GM21529 (cell line): ENCODE measurements at regions not wholly inside any gene's neighbourhood (a gene's known extent, or its start where the extent isn't known, plus 50 kb on each side); places are given as distances from the start of the nearest gene placed in this dataset.
"Not testable (repeated sequence)": the region's sequence is repeated elsewhere in the genome, so short reads cannot be mapped to it uniquely, and the experiment has no call there.

Experiments
- ATAC-seq: cut with Tn5 transposase; IDR thresholded peaks from one replicate; pipeline ENCODE4 v1.9.1; 2021; ENCODE audit not compliant: unreplicated experiment

- no peak for ATAC-seq
Measured at GRCh38 chr5:155684417-155684816, 642.5 kb upstream of the SGCD start.

DNA sequence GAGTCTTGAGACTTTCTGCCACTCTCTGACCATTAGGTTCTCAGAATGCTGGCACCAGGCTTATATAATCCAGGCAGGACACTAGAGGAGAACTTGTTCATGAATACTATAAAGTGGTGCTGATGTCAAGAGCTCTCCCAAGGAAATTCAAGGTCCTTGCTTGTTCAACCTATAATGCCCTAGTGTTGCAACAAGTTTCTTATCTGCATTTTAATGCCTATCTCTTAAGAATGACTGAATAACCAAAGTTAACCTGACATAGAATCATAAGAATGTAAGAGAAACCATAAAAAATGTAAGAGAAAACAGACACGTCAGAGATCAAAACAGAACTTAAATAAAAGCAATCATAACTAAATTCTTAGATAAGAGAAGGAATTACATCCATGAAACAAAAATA is 640.8 kb upstream of the SGCD start:
- ATAC-seq, result no peak

- ATAC-seq, result no peak
Measured at GRCh38 chr5:155689406-155689805, 637.6 kb upstream of the SGCD start.

DNA sequence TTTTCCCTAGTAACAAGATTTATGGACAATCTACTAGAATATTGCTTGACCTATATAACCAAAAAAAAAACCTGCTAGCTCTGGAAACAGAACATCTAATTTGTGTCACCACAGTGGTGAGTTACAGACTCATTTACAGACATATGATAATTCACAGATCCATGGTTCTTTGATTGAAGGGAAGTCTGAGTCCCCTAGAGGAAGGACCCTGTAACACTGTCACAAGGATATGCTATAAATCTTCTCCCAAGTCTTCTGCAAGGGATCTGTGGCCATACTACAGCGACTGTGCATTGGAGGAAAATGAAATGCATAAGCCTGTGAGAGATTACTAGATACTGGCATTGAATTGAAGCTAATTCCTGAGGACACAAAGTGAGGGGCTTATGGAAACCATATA is 630.6 kb upstream of the SGCD start:
- no peak for ATAC-seq

DNA sequence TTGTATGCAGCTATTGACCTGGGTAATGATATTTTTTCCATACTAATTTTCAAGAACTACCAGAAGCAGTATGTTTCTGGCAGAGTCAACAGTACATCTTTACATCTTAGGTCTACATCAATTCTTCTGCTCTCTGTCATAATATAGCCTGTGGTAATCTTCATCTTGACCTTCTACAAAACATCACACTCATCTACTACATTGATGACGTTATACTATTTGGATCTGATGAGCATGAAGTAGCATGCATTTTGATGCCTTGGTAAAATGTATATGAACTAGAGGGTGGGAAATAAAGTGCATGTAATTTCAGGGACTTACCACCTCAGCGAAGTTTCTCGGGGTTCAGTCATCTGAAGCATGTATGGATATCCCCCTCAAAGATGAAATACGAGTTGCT is 629.7 kb upstream of the SGCD start:
- no peak for ATAC-seq

DNA sequence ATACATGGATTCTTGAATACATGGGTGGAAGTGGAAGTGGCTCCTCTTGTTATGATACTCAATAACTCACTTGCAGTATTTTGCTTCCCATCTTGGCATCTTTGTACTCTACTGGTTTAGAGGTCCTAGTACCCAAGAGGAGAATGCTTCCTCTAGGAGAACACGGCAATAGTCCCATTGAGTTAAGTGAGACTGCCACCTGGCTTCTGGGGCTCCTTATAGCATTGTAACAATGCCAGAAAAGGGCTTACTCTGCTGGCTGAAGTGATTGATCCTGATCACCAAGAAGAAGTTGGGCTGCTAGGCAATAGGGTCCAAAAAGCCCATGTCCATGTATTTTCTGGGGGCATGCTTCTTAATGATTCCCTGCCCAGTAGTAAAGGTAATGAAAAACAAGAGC is 627.6 kb upstream of the SGCD start:
- ATAC-seq, result no peak

- ATAC-seq, result no peak
Measured at GRCh38 chr5:155700333-155700732, 626.6 kb upstream of the SGCD start.

- ATAC-seq, result no peak
Measured at GRCh38 chr5:155711882-155712281, 615.1 kb upstream of the SGCD start.

DNA sequence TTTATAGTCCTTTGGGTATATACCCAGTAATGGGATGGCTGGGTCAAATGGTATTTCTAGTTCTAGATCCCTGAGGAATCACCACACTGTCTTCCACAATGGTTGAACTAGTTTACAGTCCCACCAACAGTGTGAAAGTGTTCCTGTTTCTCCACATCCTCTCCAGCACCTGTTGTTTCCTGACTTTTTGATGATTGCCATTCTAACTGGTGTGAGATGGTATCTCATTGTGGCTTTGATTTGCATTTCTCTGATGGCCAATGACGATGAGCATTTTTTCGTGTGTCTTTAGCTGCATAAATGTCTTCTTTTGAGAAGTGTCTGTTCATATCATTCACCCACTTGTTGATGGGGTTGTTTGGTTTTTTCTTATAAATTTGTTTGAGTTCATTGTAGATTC is 612.5 kb upstream of the SGCD start:
- ATAC-seq, result not testable (repeated sequence)

DNA sequence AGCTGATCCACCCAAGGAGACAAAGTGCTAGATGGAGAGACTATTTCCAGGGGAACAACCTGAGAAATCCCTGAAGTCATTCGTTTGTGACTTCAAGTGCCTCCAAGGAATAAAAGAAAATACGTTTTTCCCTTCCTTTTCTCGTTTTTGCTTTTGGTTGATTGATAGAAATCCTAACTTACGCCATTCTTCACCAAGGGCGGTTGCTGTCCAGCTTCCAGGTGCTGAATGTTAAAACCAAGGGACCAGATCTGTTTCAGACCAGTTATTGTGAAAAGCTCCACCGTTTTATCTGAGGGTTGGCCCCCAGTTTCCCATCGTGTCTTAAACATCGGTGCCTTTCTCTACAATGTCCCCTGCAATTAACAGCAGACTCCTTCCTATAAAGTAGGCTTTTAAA is 600.7 kb upstream of the SGCD start:
- no peak for ATAC-seq

GRCh38 chr5:155727512-155728145 is 599.3 kb upstream of the SGCD start:
- no peak for ATAC-seq

DNA sequence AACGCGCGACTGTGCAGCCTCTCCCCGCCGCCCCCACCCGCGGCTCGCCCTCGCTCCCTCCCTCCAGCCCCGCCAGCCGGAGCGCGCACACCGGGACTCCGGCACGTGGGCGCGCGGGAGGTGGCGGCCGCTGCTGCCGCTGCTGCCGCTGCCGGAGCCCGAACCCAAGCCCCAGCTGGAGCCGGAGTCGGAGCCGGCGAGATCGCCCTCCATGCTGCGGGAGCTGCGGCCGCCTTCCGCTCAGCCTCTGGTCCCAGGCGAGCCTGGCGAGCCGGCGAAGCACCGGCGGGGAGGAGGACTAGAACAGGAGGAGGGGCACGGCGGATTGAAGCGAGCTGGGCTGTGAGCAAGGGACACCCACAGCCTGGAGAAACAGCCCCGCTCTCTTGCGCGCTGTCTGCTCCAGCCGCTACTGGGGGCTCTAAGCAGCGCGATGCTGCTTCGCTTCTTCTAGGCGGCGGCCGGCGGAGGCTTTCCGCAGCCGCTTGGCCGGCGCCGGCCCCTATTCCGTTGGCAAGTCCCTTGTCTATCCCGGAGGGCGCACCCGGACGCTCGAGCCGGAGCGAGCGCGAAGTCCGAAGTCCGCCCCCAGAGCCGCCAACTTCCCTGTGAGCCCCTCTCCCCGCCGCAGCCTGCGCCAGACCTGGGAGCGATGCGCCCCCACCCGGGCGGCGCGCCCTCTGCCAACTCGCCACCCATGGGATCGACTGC is 598.7 kb upstream of the SGCD start:
- ATAC-seq, result no peak

- ATAC-seq, result no peak
Measured at GRCh38 chr5:155728857-155729683, 597.9 kb upstream of the SGCD start.

DNA sequence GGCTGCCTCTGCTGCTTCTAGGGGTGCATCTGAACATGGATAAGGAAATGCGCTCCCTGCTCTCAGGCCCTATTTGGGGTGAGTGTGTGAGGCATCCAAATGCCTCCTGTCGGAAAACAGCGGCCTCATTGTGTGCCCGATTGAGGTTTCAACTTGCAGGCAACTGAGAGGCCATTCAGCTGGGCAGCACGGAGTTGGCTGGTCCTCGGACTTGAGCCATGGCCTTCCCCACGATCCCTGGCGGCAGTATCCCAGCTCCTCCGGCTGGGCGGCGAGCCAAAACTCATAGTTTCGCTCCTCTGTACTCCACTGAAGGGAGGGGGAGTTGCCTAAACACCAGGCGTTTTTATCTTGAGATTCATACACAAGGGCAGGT is 597.3 kb upstream of the SGCD start:
- no peak for ATAC-seq

- ATAC-seq, result no peak
Measured at GRCh38 chr5:155732587-155733376, 594.2 kb upstream of the SGCD start.

DNA sequence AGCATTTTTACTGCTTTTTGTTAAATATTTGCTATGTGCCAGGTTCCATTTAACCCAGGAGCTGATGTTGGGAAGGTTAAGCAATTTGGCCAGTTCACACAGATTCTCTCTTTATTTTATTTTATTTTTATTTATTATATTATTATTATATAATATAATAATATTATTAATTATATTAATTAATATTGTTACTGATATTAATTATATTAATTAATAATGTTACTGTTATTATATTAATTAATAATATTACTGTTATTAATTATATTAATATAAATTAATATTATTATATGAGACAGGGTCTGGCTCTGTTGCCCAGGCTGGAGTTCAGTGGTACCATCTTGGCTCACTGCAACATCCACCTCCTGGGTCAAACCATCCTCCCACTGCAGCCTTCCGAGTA is 593.0 kb upstream of the SGCD start:
- ATAC-seq, result no peak

DNA sequence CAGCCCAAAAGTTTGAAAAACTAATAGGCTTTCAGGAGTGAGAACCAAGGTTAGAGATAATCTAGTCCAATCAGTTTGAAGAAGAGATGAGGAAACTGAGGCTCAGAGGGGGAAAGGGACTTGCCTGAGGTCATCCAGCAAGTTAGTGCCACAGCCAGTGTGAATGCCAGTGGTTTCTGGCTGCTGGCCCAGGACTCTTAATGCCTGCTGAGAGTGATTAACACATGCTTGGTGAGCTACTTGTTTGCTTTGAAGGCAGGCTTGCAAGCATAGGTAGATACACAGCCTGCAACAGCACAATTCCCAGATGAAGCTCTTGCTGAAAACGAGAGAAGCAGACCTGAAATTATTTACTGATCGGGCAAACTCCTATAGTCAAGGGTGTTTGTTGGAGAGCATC is 591.6 kb upstream of the SGCD start:
- ATAC-seq, result no peak

- no peak for ATAC-seq
Measured at GRCh38 chr5:155738616-155739015, 588.3 kb upstream of the SGCD start.

GRCh38 chr5:155746367-155747038 is 580.5 kb upstream of the SGCD start:
- ATAC-seq, result no peak

DNA sequence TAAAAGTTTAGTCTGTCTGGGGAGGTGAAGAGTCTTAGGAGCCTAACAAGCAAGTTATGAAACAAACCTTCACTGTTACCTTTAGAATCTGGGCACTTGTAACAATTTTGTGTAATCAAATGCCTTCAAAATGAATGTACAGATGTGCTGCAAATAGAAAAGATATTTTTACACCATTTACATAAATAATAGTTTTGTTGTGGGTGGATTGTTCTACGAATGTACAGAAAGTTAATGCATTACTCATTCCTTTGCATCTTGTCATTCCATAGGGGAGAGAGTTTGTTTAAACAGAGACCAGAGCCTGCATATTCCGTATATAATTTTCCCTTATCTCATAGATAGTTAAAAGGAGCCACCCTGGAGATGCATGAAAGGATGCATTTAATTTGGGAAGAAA is 576.9 kb upstream of the SGCD start:
- ATAC-seq, result no peak

GRCh38 chr5:155750571-155750970 is 576.4 kb upstream of the SGCD start:
- no peak for ATAC-seq
